SJSA1 (cell line): ENCODE measurements at regions not wholly inside any gene's neighbourhood (a gene's known extent, or its start where the extent isn't known, plus 50 kb on each side); places are given as distances from the start of the nearest gene placed in this dataset.

Experiments
- DNase-seq, 2 experiments: peaks; one replicate each; pipeline ENCODE4 v3.0.0-alpha.2; 2015 to 2020; ENCODE audit warnings: low spot score in 2 of 2, low read depth in 1 of 2
- H3K27ac ChIP-seq: fragments of 250-450 bp; sonication (Bioruptor Pico); 2 replicates; pipeline ENCODE4 v1.5.1; 2020; ENCODE audit warnings: mild to moderate bottlenecking, moderate library complexity
- H3K27me3 ChIP-seq: fragments of 250-450 bp; sonication (Bioruptor Pico); replicated peaks from 2 replicates; pipeline ENCODE4 v1.5.1; 2020; ENCODE audit warnings: mild to moderate bottlenecking, moderate library complexity
- H3K36me3 ChIP-seq: fragments of 250-450 bp; sonication (Bioruptor Pico); 2 replicates; pipeline ENCODE4 v1.5.1; 2020; ENCODE audit warnings: mild to moderate bottlenecking
- H3K4me1 ChIP-seq: fragments of 250-450 bp; sonication (Bioruptor Pico); replicated peaks from 2 replicates; pipeline ENCODE4 v1.6.1; 2021; ENCODE audit warnings: mild to moderate bottlenecking
- H3K4me3 ChIP-seq: fragments of 250-450 bp; sonication (Bioruptor Pico); 2 replicates; pipeline ENCODE4 v1.5.1; 2020; ENCODE audit warnings: mild to moderate bottlenecking
- H3K9me3 ChIP-seq: fragments of 250-450 bp; sonication (Bioruptor Pico); replicated peaks from 2 replicates; pipeline ENCODE4 v1.5.1; 2020; ENCODE audit warnings: mild to moderate bottlenecking

DNA sequence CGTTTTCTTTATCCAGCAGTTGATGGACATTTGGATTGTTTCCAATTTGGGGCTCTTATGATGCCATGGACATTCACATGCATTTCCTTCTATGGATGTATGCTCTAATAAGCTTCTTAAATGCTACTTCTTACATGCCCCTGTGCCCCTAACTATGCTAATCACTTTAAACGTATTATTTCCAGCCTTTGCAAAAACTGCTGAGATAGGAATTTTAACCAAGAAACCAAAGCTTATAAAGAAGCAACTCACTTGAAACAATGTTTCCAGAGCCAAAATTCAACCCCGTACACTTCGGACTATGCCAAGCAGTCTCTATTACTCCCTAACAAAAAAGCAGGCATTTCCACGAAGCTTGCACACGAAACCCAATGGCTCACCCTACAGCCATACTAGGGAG, 545.6 kb upstream of the WWC1 start:
- Histone ChIP-seq H3K27ac (no peak overlapping the region), H3K4me1 (peaks cover 17% of the 10 kb centered on the region), H3K4me3 (no peak overlapping the region), H3K9me3 (no peaks in the 10 kb centered on the region), H3K27me3 (no peaks in the 10 kb centered on the region), H3K36me3 (no peaks in the 10 kb centered on the region)
- DNase-seq: no peak

DNA sequence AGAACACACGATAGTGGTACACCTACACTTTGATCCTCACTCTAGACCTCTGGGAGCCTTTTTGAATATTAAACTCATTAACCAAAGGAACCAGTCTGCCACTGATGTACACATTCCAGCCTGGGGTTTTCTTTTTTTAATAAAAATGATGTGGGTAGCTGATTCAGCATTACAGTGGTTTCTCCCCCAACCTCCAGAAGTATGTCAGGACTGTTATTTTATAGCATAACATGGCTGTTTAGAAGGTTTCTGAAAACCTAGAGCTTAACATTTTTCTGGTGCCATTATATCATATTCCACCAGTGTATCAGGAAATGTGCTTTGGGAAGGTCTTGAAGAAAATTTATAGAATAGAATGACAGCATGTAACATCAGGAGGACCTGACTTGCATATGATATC, 540.9 kb upstream of the WWC1 start:
- Histone ChIP-seq H3K9me3 (no peaks in the 10 kb centered on the region; the same call in none of the 2 replicates), H3K27ac (no peak overlapping the region), H3K27me3 (no peaks in the 10 kb centered on the region), H3K4me1 (no peaks in the 10 kb centered on the region), H3K36me3 (no peaks in the 10 kb centered on the region), H3K4me3 (no peak overlapping the region)
- no peak for DNase-seq

DNA sequence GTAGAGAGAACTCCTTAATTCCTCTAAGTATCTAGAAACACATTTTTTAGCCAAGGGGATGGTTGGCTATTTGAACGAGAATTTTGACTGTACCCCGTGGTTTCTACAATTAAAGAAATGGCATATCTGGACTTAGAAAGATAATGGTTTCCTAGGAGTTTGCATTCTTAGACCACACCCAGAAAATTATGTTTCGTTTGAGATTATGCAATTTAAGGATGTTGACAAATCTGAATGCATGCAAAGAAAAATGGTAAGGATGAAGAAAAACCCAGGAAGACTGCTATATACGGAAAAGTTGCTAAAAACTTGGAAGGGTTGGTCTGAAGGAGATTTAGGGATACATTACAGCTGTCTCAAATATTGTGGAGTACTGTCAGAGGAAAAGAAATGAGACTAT, 538.5 kb upstream of the WWC1 start:
- Histone ChIP-seq H3K27ac (no peak overlapping the region), H3K9me3 (no peaks in the 10 kb centered on the region; the same call in none of the 2 replicates), H3K4me3 (no peak overlapping the region), H3K36me3 (no peaks in the 10 kb centered on the region), H3K27me3 (no peaks in the 10 kb centered on the region), H3K4me1 (no peaks in the 10 kb centered on the region)
- DNase-seq: no peak

DNA sequence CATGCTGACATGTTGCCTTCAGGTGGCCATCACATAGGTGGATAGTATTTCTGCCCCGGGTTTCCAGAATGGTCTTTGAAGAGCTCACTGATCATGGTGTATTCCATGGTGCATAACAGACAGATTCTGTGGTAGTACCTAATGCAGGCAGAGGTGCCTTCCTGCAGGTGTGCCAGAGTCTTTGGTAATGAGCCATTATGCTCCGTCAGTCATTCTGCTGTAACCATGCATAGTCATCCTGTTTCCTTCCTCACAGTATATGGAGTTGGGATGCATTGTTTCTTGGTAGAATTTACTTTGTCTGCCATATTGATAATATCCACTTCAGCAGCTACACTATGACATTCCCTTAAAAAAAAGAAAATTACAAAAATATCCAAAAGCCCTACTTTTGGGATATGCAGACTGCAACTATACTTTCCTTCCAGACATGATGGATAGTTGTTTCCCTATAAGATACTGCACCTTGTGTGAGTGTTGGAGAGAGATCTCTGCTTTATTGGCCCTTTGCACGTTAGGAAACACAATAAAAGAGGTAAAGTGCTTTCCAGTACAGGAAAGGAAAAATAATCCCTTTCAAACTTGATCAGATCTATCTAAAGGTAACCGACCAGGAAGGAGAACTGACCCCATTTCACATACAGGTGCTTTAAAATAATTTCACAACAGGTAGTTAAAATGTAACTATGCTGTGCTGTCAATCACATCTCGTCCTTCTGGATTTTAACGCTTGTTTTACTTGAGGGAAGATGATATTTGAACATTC, 537.5 kb upstream of the WWC1 start:
- Histone ChIP-seq H3K4me3 (no peak overlapping the region), H3K9me3 (no peaks in the 10 kb centered on the region; the same call in none of the 2 replicates), H3K4me1 (no peaks in the 10 kb centered on the region; the same call in 1 of the 2 replicates), H3K27ac (no peak overlapping the region), H3K36me3 (no peaks in the 10 kb centered on the region), H3K27me3 (no peaks in the 10 kb centered on the region)
- no peak for DNase-seq

DNA sequence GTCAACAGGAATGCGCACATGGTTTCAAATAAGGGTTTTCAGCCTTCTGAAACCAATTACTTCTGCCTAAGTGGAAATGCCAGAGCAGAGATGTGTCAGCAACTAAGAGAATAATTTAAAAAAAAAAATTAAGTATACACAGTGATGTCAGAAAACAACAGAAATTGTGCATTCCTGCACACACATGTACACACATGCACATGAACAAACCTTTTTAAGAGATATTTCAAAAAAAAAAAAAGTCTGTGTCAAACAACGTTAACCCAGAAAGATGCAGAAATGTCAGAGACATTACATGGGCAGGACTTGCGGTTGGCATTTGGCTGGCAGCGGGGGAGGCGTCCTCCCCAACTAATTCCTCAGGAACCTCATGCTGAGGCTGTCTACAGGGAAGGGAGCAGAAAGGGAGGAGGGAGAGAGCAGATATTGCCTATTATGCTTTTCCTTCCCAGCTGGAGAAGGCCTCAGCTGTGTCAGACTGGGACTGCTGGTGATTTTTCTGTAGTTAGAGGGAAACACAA, 536.9 kb upstream of the WWC1 start:
- H3K36me3 ChIP-seq: no peaks in the 10 kb centered on the region
- no peak overlapping the region for H3K27ac ChIP-seq
- H3K4me1 ChIP-seq: peaks cover 6% of the 10 kb centered on the region
- H3K4me3 ChIP-seq: no peak overlapping the region
- no peak for DNase-seq
- no peaks in the 10 kb centered on the region; the same call in none of the 2 replicates for H3K9me3 ChIP-seq
- no peaks in the 10 kb centered on the region for H3K27me3 ChIP-seq

GRCh38 chr5:167755420-167755819, 536.0 kb upstream of the WWC1 start:
- Histone ChIP-seq H3K27me3 (no peaks in the 10 kb centered on the region), H3K27ac (no peak overlapping the region), H3K4me3 (no peak overlapping the region), H3K4me1 (peaks cover 12% of the 10 kb centered on the region), H3K36me3 (no peaks in the 10 kb centered on the region), H3K9me3 (no peaks in the 10 kb centered on the region; the same call in none of the 2 replicates)
- DNase-seq: no peak

- Histone ChIP-seq H3K27me3 (no peaks in the 10 kb centered on the region), H3K4me1 (peaks cover 12% of the 10 kb centered on the region), H3K4me3 (no peak overlapping the region), H3K27ac (peak overlapping the region; percentile 37), H3K36me3 (no peaks in the 10 kb centered on the region), H3K9me3 (no peaks in the 10 kb centered on the region)
- DNase-seq: peak in 1 of 2 experiments; percentile 48
These were observed 532.2 kb upstream of the WWC1 start for GRCh38 chr5:167759057-167759821.

DNA sequence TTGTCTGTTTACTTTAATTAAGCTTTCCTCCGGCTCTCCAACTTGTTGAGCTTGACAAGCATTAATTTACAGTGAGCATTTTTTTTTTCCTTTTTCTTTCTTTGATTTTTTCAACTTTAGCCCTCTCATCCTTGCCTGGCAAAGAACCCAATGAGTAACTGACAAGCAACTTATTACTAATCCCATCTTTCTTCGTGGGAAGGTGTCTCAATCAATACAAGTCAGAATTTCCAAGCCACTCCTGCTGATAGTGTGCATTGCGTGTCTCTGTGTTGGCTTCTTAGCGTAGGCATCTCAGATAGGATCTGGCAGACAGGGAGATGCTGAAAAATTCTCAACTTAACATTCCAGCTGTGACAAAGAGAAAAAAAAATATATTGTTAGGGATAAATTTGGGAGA, 527.7 kb upstream of the WWC1 start:
- H3K27ac ChIP-seq: no peak overlapping the region
- H3K4me1 ChIP-seq: peaks cover 12% of the 10 kb centered on the region
- no peaks in the 10 kb centered on the region for H3K36me3 ChIP-seq
- DNase-seq: no peak
- no peaks in the 10 kb centered on the region for H3K27me3 ChIP-seq
- no peak overlapping the region for H3K4me3 ChIP-seq
- no peaks in the 10 kb centered on the region for H3K9me3 ChIP-seq

- no peaks in the 10 kb centered on the region for H3K27me3 ChIP-seq
- H3K4me3 ChIP-seq: no peak overlapping the region
- no peak overlapping the region for H3K27ac ChIP-seq
- peaks cover 4% of the 10 kb centered on the region for H3K4me1 ChIP-seq
- H3K36me3 ChIP-seq: no peaks in the 10 kb centered on the region
- DNase-seq: no peak
- no peaks in the 10 kb centered on the region for H3K9me3 ChIP-seq
These were observed 526.7 kb upstream of the WWC1 start for GRCh38 chr5:167764641-167765289.

GRCh38 chr5:167765352-167765751, 526.1 kb upstream of the WWC1 start:
- no peak overlapping the region for H3K27ac ChIP-seq
- H3K27me3 ChIP-seq: no peaks in the 10 kb centered on the region
- H3K4me3 ChIP-seq: no peak overlapping the region
- no peak for DNase-seq
- H3K9me3 ChIP-seq: no peaks in the 10 kb centered on the region
- peaks cover 5% of the 10 kb centered on the region for H3K4me1 ChIP-seq
- H3K36me3 ChIP-seq: no peaks in the 10 kb centered on the region

DNA sequence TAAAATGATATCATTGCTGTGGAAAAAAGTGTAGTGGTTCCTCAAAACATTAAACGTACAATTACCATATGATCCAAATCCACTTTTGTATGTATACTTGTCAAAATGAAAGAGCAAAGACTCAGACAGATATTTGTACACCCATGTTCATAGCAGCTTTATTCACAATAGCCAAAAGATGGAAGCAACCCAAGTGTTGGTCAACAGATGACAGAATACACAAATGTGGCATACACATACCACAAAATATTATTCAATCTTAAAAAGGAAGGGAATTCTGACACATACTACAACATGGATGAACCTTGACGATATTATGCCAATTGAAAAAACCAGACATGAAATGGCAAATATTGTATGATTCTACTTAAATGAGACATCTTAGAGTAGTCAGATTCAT, 524.5 kb upstream of the WWC1 start:
- no peak overlapping the region for H3K27ac ChIP-seq
- H3K9me3 ChIP-seq: no peaks in the 10 kb centered on the region
- no peak overlapping the region for H3K4me3 ChIP-seq
- no peak for DNase-seq
- H3K4me1 ChIP-seq: peaks cover 17% of the 10 kb centered on the region
- no peaks in the 10 kb centered on the region for H3K36me3 ChIP-seq
- H3K27me3 ChIP-seq: no peaks in the 10 kb centered on the region

DNA sequence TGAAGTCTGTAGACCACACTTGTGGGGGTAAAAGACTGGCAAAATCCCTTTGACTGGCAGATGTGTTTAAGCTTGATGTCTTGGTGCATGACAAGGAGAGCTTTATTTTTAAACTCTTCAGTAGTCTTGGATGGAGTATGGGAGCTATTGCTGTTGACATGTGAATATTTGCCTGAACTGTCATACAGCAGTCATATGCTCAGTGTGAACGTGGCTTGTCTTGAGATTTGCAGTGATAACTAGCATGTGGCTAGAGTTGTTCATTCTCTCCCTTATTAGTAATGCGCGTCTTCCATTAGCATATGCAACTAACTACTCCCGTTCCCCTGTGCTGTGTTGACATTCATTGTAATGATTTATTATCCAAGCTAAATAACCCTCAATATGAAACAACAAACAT, 523.6 kb upstream of the WWC1 start:
- DNase-seq: no peak
- H3K27ac ChIP-seq: no peak overlapping the region
- peaks cover 17% of the 10 kb centered on the region for H3K4me1 ChIP-seq
- H3K36me3 ChIP-seq: no peaks in the 10 kb centered on the region
- H3K27me3 ChIP-seq: no peaks in the 10 kb centered on the region
- H3K9me3 ChIP-seq: no peaks in the 10 kb centered on the region
- H3K4me3 ChIP-seq: no peak overlapping the region

- DNase-seq: no peak
- H3K9me3 ChIP-seq: no peaks in the 10 kb centered on the region
- H3K4me3 ChIP-seq: no peak overlapping the region
- no peaks in the 10 kb centered on the region for H3K27me3 ChIP-seq
- H3K27ac ChIP-seq: peak overlapping the region; percentile 50
- no peaks in the 10 kb centered on the region for H3K36me3 ChIP-seq
- H3K4me1 ChIP-seq: peaks cover 17% of the 10 kb centered on the region
These were observed 521.5 kb upstream of the WWC1 start for GRCh38 chr5:167769846-167770413.
